IMR-90 (cell line): ENCODE measurements at regions not wholly inside any gene's neighbourhood (a gene's known extent, or its start where the extent isn't known, plus 50 kb on each side); places are given as distances from the start of the nearest gene placed in this dataset.

ENCODE experiments used
- ATAC-seq: fragments of 200-7000 bp; cut with Tn5 transposase; 2 replicates; pipeline ENCODE4 v1.9.1; 2020; ENCODE audit warnings: low read depth, mild to moderate bottlenecking, moderate library complexity
- BruUV-seq: library from RNA; stranded (reverse); fragments of 400-500 nt; replicated peaks from 2 replicates; lab custom pipeline; 2021; lab: Mats Ljungman, UMichigan
- CTCF ChIA-PET: fragments of 300-600 bp; formaldehyde crosslinking; extraction: SDS; loops from one replicate; lab custom pipeline; 2021; ENCODE audit warnings: antibody characterized with exemption; lab: Yijun Ruan, JAX
- POLR2A ChIA-PET: fragments of 300-600 bp; sonication (Branson Sonifier 250); formaldehyde crosslinking; loops from one replicate; lab custom pipeline; 2022; ENCODE audit warnings: antibody characterized with exemption; ENCODE audit not compliant: unreplicated experiment; lab: Charles Lee
- DNase-seq: peaks from one replicate; pipeline ENCODE4 v3.0.0; 2013
- H2AFZ ChIP-seq: replicated peaks from 2 replicates; pipeline ENCODE3; 2013; ENCODE audit warnings: low read length, mild to moderate bottlenecking; ENCODE audit not compliant: poor library complexity
- H2AK5ac ChIP-seq: 2 replicates; pipeline ENCODE4 v1.6.1; 2013; ENCODE audit warnings: low read depth, low read length, inconsistent platforms
- H2AK9ac ChIP-seq: replicated peaks from 2 replicates; pipeline ENCODE3; 2013; ENCODE audit warnings: mild to moderate bottlenecking, low read depth, low read length, moderate library complexity; ENCODE audit not compliant: poor library complexity
- H2BK120ac ChIP-seq: 2 replicates; pipeline ENCODE4 v1.6.1; 2013; ENCODE audit warnings: low read depth, low read length, inconsistent platforms
- H2BK15ac ChIP-seq: 3 replicates; pipeline ENCODE4 v1.6.1; 2013; ENCODE audit warnings: low read depth, low read length, inconsistent platforms
- H2BK20ac ChIP-seq: 2 replicates; pipeline ENCODE4 v1.6.1; 2013; ENCODE audit warnings: low read depth, mild to moderate bottlenecking, inconsistent platforms, low read length, moderate library complexity
- H2BK5ac ChIP-seq: 2 replicates; pipeline ENCODE4 v1.6.1; 2013; ENCODE audit warnings: mild to moderate bottlenecking, low read depth, low read length, inconsistent platforms; ENCODE audit not compliant: poor library complexity, severe bottlenecking
- H3K14ac ChIP-seq: replicated peaks from 2 replicates; pipeline ENCODE4 v1.6.1; 2013; ENCODE audit warnings: low read depth, low read length, inconsistent platforms
- H3K18ac ChIP-seq: 2 replicates; pipeline ENCODE4 v1.6.1; 2013; ENCODE audit warnings: low read depth, low read length, control low read depth
- H3K23ac ChIP-seq: 2 replicates; pipeline ENCODE4 v1.6.1; 2013; ENCODE audit warnings: low read depth, low read length, inconsistent platforms
- H3K27ac ChIP-seq: 2 replicates; pipeline ENCODE4 v1.5.1; 2013; ENCODE audit warnings: mild to moderate bottlenecking, control low read depth, low read length; ENCODE audit not compliant: insufficient read depth
- H3K27me3 ChIP-seq: 2 replicates; pipeline ENCODE4 v1.6.1; 2013; ENCODE audit warnings: low read length; ENCODE audit not compliant: control insufficient read depth, insufficient read depth
- H3K36me3 ChIP-seq: 2 replicates; pipeline ENCODE4 v1.6.1; 2013; ENCODE audit warnings: low read length, mixed read lengths; ENCODE audit not compliant: control insufficient read depth, insufficient read depth
- H3K4ac ChIP-seq: 2 replicates; pipeline ENCODE4 v1.6.1; 2013; ENCODE audit warnings: low read depth, low read length, inconsistent platforms
- H3K4me1 ChIP-seq: 2 replicates; pipeline ENCODE4 v1.6.1; 2013; ENCODE audit warnings: low read length, mixed read lengths; ENCODE audit not compliant: control insufficient read depth, insufficient read depth
- H3K4me2 ChIP-seq: 2 replicates; pipeline ENCODE4 v1.6.1; 2013; ENCODE audit warnings: low read depth, mild to moderate bottlenecking, control low read depth, low read length, moderate library complexity
- H3K4me3 ChIP-seq: 2 replicates; pipeline ENCODE4 v1.5.1; 2013; ENCODE audit warnings: low read depth, mild to moderate bottlenecking, control low read depth, low read length, moderate library complexity; ENCODE audit not compliant: insufficient read depth
- H3K56ac ChIP-seq: 2 replicates; pipeline ENCODE4 v1.6.1; 2013; ENCODE audit warnings: low read length, inconsistent platforms; ENCODE audit not compliant: insufficient read depth; ENCODE audit errors: extremely low read depth
- H3K79me1 ChIP-seq, 2 experiments: 2 replicates each; pipeline ENCODE4 v1.6.1; 2013; ENCODE audit warnings: low read length in 2 of 2, inconsistent platforms in 1 of 2, low read depth in 1 of 2
- H3K9ac ChIP-seq: 2 replicates; pipeline ENCODE4 v1.6.1; 2013; ENCODE audit warnings: low read depth, low read length, control low read depth
- H3K9me1 ChIP-seq: 2 replicates; pipeline ENCODE4 v1.6.1; 2013; ENCODE audit warnings: low read length, inconsistent platforms; ENCODE audit not compliant: insufficient read depth
- H3K9me3 ChIP-seq: 2 replicates; pipeline ENCODE4 v1.6.1; 2013; ENCODE audit warnings: low read length; ENCODE audit not compliant: control insufficient read depth, insufficient read depth
- H4K20me1 ChIP-seq: 2 replicates; pipeline ENCODE4 v1.6.1; 2013; ENCODE audit warnings: low read length, inconsistent platforms; ENCODE audit not compliant: insufficient read depth
- H4K5ac ChIP-seq: 2 replicates; pipeline ENCODE4 v1.6.1; 2013; ENCODE audit warnings: mild to moderate bottlenecking, low read depth, low read length, control low read depth
- H4K8ac ChIP-seq, 2 experiments: 2 replicates each; pipeline ENCODE4 v1.6.1; 2013; ENCODE audit warnings: low read depth in 2 of 2, low read length in 2 of 2, control low read depth in 1 of 2, inconsistent platforms in 1 of 2
- H4K91ac ChIP-seq: 2 replicates; pipeline ENCODE4 v1.6.1; 2013; ENCODE audit warnings: low read depth, low read length, inconsistent platforms; ENCODE audit not compliant: insufficient read depth
- BHLHE40 ChIP-seq: fragments of 150-350 bp; IDR thresholded peaks from 2 replicates; pipeline ENCODE4 v1.6.1; 2016; ENCODE audit warnings: mild to moderate bottlenecking, low read depth, low read length
- CEBPB ChIP-seq: IDR thresholded peaks from 2 replicates; pipeline ENCODE4 v1.6.1; 2012; ENCODE audit warnings: low read depth, low read length, improper control_type of control experiment
- CHD1 ChIP-seq: IDR thresholded peaks from 2 replicates; pipeline ENCODE4 v1.6.1; 2012; ENCODE audit warnings: low read depth, low read length, improper control_type of control experiment
- ELK1 ChIP-seq: fragments of 150-350 bp; IDR thresholded peaks from 2 replicates; pipeline ENCODE4 v1.6.1; 2016; ENCODE audit warnings: low read depth, mild to moderate bottlenecking, low read length, moderate library complexity, borderline replicate concordance
- FOS ChIP-seq: fragments of 150-350 bp; IDR thresholded peaks from 2 replicates; pipeline ENCODE4 v1.6.1; 2016; ENCODE audit warnings: low read depth, low read length
- MAZ ChIP-seq: IDR thresholded peaks from 2 replicates; pipeline ENCODE4 v1.6.1; 2012; ENCODE audit warnings: low read depth, mild to moderate bottlenecking, low read length, improper control_type of control experiment, moderate library complexity, borderline replicate concordance
- MXI1 ChIP-seq: IDR thresholded peaks from 2 replicates; pipeline ENCODE4 v1.6.1; 2012; ENCODE audit warnings: low read depth, mild to moderate bottlenecking, low read length, moderate library complexity, borderline replicate concordance
- NFE2L2 ChIP-seq: fragments of 150-350 bp; IDR thresholded peaks from 2 replicates; pipeline ENCODE4 v1.6.1; 2016; ENCODE audit warnings: low read depth, mild to moderate bottlenecking, low read length
- POLR2A ChIP-seq: IDR thresholded peaks from 2 replicates; pipeline ENCODE4 v1.6.1; 2012; ENCODE audit warnings: mild to moderate bottlenecking, low read depth, low read length
- RCOR1 ChIP-seq: IDR thresholded peaks from 2 replicates; pipeline ENCODE4 v1.6.1; 2012; ENCODE audit warnings: mild to moderate bottlenecking, low read length, improper control_type of control experiment; ENCODE audit not compliant: insufficient replicate concordance
- RFX5 ChIP-seq: IDR thresholded peaks from 2 replicates; pipeline ENCODE4 v1.8.0; 2012; ENCODE audit warnings: low read depth, mild to moderate bottlenecking, low read length, moderate library complexity
- SMC3 ChIP-seq: fragments of 150-350 bp; IDR thresholded peaks from 2 replicates; pipeline ENCODE4 v1.6.1; 2016; ENCODE audit warnings: low read depth, mild to moderate bottlenecking, antibody characterized with exemption, low read length, moderate library complexity
- USF2 ChIP-seq: fragments of 150-350 bp; IDR thresholded peaks from 2 replicates; pipeline ENCODE4 v1.6.1; 2017; ENCODE audit warnings: mild to moderate bottlenecking, antibody characterized with exemption, low read length, low read depth
- WGBS, 2 experiments: methylation state at CpG; one replicate each; pipeline versions ENCODE4 v1.1.5 to v1.1.7; 2013; ENCODE audit warnings: missing lambda C conversion rate in 2 of 2; ENCODE audit not compliant: insufficient read length in 1 of 2; ENCODE audit errors: extremely low coverage in 2 of 2; 5-methylcytosine and 5-hydroxymethylcytosine counted together
- dilution Hi-C: fragments of 300-500 bp; cut with HindIII; formaldehyde crosslinking; loops from one replicate; pipeline ENCODE4 v1.14.3; 2018; ENCODE audit warnings: low sequenced_read_pairs; ENCODE audit not compliant: unreplicated experiment
- in situ Hi-C: fragments of 300-500 bp; cut with MboI; formaldehyde crosslinking; loops from 3 replicates; pipeline ENCODE4 v1.14.3; 2019; ENCODE audit warnings: low sequenced_read_pairs, inconsistent platforms, mixed read lengths
- intact Hi-C: fragments of 100-400 bp; cut with micrococcal nuclease; formaldehyde crosslinking; loops from 2 replicates; pipeline ENCODE4 v1.10.0; 2022
- TF ChIP-seq, protein P1 (sequence below): conservative IDR thresholded peaks from 2 replicates; pipeline ENCODE4 v1.5.1; 2012; ENCODE audit warnings: mild to moderate bottlenecking, low read depth, low read length, improper control_type of control experiment

DNA sequence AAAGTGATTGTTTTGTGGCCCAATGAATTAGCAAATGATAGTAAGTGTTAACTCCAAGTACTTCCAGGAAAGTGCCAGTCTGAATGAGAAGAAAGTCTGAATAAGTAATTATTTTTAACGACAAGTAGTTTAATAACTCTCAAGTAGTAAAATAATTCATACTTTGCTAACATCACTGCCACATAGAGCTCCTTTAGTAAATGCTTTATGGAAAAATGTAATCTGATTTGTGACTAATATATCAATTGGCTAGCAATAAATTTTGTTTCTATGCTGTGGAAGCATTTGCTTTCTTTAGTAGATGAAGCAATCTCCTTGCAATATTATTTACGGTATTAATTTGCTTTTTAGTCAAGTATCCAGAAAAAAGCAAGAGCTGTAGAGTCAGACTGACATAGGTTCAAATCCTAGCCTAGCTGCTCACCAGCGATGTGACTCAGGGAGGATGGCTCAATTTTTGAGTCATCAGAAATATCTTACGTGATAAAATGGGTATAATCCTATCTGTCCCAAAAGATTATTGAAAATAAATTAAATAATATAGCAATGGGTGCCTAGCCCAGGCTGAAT is 329.3 kb downstream of the FGFR2 start:
- in situ Hi-C loops = no loop called here
- Histone ChIP-seq H2BK120ac (no peak overlapping the region), H3K9me1 (no peaks in the 10 kb centered on the region), H3K9me3 (peaks cover 29% of the 10 kb centered on the region), H3K18ac (no peak overlapping the region), H2AK9ac (no peak overlapping the region), H2AK5ac (no peak overlapping the region), H3K4me1 (no peaks in the 10 kb centered on the region), H3K23ac (no peak overlapping the region), H3K4me2 (no peak overlapping the region), H3K4me3 (no peak overlapping the region), H2BK15ac (no peak overlapping the region), H2AFZ (no peak overlapping the region), H3K27ac (no peak overlapping the region), H4K5ac (no peak overlapping the region), H4K8ac (no peak overlapping the region), H2BK5ac (no peak overlapping the region), H3K4ac (no peak overlapping the region), H4K91ac (no peak overlapping the region), H4K20me1 (no peaks in the 10 kb centered on the region), H3K14ac (no peak overlapping the region), H3K27me3 (no peaks in the 10 kb centered on the region), H3K36me3 (no peaks in the 10 kb centered on the region), H3K9ac (no peak overlapping the region), H3K79me1 (no peaks in the 10 kb centered on the region), H3K56ac (no peak overlapping the region), H2BK20ac (no peak overlapping the region)
- ChIA-PET POLR2A (no interaction called here), CTCF (no interaction called here)
- dilution Hi-C loops = no loop called here
- WGBS, 2 experiments = no CpG with 5 or more reads among the region's 4 CpGs
- no peak for DNase-seq
- no peak for ATAC-seq
- TF ChIP-seq ELK1 = no peak
- no peak for TF ChIP-seq FOS
- no peak for TF ChIP-seq MXI1
- TF ChIP-seq BHLHE40 = no peak
- TF ChIP-seq CHD1 = no peak
- TF ChIP-seq RFX5 = no peak
- no peak for TF ChIP-seq NFE2L2
- no peak for TF ChIP-seq MAZ
- TF ChIP-seq RCOR1 = no peak
- no peak for TF ChIP-seq USF2
- no peak for TF ChIP-seq SMC3
- TF ChIP-seq, protein P1, sequence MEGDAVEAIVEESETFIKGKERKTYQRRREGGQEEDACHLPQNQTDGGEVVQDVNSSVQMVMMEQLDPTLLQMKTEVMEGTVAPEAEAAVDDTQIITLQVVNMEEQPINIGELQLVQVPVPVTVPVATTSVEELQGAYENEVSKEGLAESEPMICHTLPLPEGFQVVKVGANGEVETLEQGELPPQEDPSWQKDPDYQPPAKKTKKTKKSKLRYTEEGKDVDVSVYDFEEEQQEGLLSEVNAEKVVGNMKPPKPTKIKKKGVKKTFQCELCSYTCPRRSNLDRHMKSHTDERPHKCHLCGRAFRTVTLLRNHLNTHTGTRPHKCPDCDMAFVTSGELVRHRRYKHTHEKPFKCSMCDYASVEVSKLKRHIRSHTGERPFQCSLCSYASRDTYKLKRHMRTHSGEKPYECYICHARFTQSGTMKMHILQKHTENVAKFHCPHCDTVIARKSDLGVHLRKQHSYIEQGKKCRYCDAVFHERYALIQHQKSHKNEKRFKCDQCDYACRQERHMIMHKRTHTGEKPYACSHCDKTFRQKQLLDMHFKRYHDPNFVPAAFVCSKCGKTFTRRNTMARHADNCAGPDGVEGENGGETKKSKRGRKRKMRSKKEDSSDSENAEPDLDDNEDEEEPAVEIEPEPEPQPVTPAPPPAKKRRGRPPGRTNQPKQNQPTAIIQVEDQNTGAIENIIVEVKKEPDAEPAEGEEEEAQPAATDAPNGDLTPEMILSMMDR = no peak
- TF ChIP-seq CEBPB = no peak
- TF ChIP-seq POLR2A = no peak
- BruUV-seq = no TSS peak
- intact Hi-C loops = no loop called here
